Esophagus squamous epithelium (tissue), 5 donors: ENCODE measurements at regions not wholly inside any gene's neighbourhood (a gene's known extent, or its start where the extent isn't known, plus 50 kb on each side); places are given as distances from the start of the nearest gene placed in this dataset.

Experiments used
- DNase-seq: peaks from one replicate; lab custom pipeline; 2025; lab: John Stamatoyannopoulos, UW
- H3K27ac ChIP-seq, 4 donors: fragments of 200-600 bp; sonication (generic); one replicate each; pipeline ENCODE4 v1.5.1; 2016 to 2019; ENCODE audit warnings: mild to moderate bottlenecking in 1 of 4
- H3K27me3 ChIP-seq, 4 donors: fragments of 200-600 bp; sonication (generic); 1 replicate in 3 of 4; 2 replicates in 1 of 4; pipeline versions ENCODE4 v1.5.1 to v1.6.0; 2017 to 2021; ENCODE audit warnings: antibody characterized with exemption in 1 of 4
- H3K36me3 ChIP-seq, 3 donors: fragments of 200-600 bp; sonication (generic); one replicate each; pipeline ENCODE4 v1.5.1; 2016 to 2019
- H3K4me1 ChIP-seq, 3 donors: fragments of 200-600 bp; sonication (generic); one replicate each; pipeline ENCODE4 v1.5.1; 2017 to 2019
- H3K4me3 ChIP-seq, 4 donors: fragments of 200-600 bp; sonication (generic); 1 replicate in 3 of 4; 2 replicates in 1 of 4; pipeline ENCODE4 v1.5.1; 2016 to 2019; ENCODE audit warnings: mild to moderate bottlenecking in 2 of 4, moderate library complexity in 1 of 4
- H3K9me3 ChIP-seq, 3 donors: fragments of 200-600 bp; sonication (generic); one replicate each; pipeline ENCODE4 v1.5.1; 2016 to 2019
- CTCF ChIP-seq, 6 experiments: fragments of 450-650 bp in 4 of 6; fragments of 200-600 bp in 2 of 6; sonication (generic) in 2 of 6; IDR thresholded peaks; one replicate each; pipeline ENCODE4 v1.5.1; 2016 to 2019; ENCODE audit warnings: antibody characterized with exemption in 6 of 6, mild to moderate bottlenecking in 4 of 6, moderate library complexity in 4 of 6
- POLR2A ChIP-seq, 4 donors: fragments of 450-650 bp; IDR thresholded peaks; one replicate each; pipeline ENCODE4 v1.6.1; 2017; ENCODE audit warnings: antibody characterized with exemption in 4 of 4, mild to moderate bottlenecking in 4 of 4, moderate library complexity in 3 of 4
- WGBS, 2 donors: methylation state at CpG; one replicate each; pipeline ENCODE4 v1.1.5; 2018; 5-methylcytosine and 5-hydroxymethylcytosine counted together
- intact Hi-C: fragments of 100-400 bp; cut with DNase I; formaldehyde crosslinking; loops from one replicate; pipeline ENCODE4 v1.15.0; 2022
- donor health status: DM: yes; HTN: yes; CAD: no.

DNA sequence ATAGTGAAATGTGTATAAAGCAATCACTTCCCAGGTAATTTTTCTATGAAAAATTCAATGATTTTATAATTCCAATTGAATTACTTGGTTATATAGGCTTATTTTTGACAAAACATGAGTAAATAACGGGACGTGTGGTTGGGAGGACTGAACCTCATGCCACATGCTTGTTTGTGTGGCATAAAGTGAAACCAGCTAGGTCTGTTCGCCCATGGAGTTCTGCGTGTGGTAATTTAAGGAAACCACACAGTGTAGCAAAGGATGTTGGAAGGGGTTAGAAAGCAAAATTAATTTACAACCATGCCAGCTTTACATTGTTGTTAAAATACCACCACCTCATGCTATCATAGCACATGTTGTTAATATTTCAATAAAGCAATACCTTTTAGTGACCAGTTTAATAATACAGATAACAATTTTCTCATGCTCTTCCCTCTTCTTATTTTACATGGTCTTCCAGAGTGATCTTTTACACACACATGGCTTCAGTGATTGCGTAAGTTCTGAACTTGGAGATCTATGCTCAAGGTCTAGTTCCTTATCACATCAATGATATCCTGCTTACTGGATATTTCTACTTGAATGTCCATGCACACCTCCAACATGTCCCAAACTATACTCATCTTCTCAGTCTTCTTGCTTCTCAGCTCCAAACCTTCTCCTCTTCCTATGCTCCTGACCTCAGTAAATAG lies 156.4 kb upstream of the ITGA4 start:
- WGBS, 2 donors = 71 to 86% methylated on average over 5 of the region's 5 CpGs

GRCh38 chr2:181304011-181304844 lies 153.0 kb upstream of the ITGA4 start:
- Histone ChIP-seq H3K27ac (peak overlapping the region in 1 of 4 donors; percentile 64), H3K4me1 (peaks cover 0 to 8% (median 3%) of the 10 kb centered on the region in 3 donors), H3K27me3 (no peaks in the 10 kb centered on the region), H3K9me3 (no peaks in the 10 kb centered on the region), H3K36me3 (no peaks in the 10 kb centered on the region), H3K4me3 (no peak overlapping the region)
- intact Hi-C loops = no loop called here
- TF ChIP-seq POLR2A (IDR thresholded peaks at IDR 0.05) = no peak
- TF ChIP-seq CTCF (IDR thresholded peaks at IDR 0.05) = no peak
- DNase-seq = no peak
- WGBS, 2 donors = 63 to 64% methylated on average over 5 of the region's 5 CpGs

More for the DNA sequence above, 156.4 kb upstream of the ITGA4 start:
- H3K27me3 ChIP-seq = no peaks in the 10 kb centered on the region
- no peaks in the 10 kb centered on the region for H3K36me3 ChIP-seq
- TF ChIP-seq CTCF (IDR thresholded peaks at IDR 0.05) (no peak), POLR2A (IDR thresholded peaks at IDR 0.05) (no peak)
- no peak overlapping the region for H3K27ac ChIP-seq
- DNase-seq = no peak
- intact Hi-C loops = no loop called here
- H3K4me1 ChIP-seq = peaks cover 0 to 3% (median 2%) of the 10 kb centered on the region in 3 donors
- no peak overlapping the region for H3K4me3 ChIP-seq
- no peaks in the 10 kb centered on the region for H3K9me3 ChIP-seq

- TF ChIP-seq CTCF (IDR thresholded peaks at IDR 0.05) = no peak
- Histone ChIP-seq H3K4me1 (peaks cover 0 to 8% (median 3%) of the 10 kb centered on the region in 3 donors), H3K27me3 (no peaks in the 10 kb centered on the region), H3K36me3 (no peaks in the 10 kb centered on the region), H3K27ac (peak overlapping the region in 3 of 4 donors; percentile 39 to 64 (median 45)), H3K9me3 (no peaks in the 10 kb centered on the region), H3K4me3 (no peak overlapping the region)
- intact Hi-C loops = no loop called here
- WGBS, 2 donors = 43 to 44% methylated on average over 6 of the region's 6 CpGs
- DNase-seq = no peak
These were observed 151.7 kb upstream of the ITGA4 start for GRCh38 chr2:181305301-181306123.

DNA sequence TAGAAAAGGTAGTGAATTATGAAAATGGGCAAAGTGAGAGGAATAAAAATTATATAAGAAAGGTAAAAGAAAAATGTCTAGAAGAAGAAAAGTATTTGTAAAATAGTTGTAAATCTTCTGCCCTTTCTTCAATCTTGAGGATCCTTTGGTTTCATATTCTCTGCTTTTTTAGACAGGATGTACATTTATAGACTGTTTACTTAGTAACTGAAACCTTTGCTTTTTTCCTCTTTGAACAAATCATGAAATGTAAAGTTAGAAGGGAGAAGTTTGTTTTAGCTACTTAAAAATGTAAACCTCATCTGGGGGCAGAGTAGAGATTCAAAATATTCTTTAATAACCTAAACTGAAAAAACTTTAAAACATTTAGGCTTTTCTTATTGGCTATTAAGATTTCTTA lies 150.4 kb upstream of the ITGA4 start:
- Histone ChIP-seq H3K36me3 (no peaks in the 10 kb centered on the region), H3K9me3 (no peaks in the 10 kb centered on the region), H3K27me3 (no peaks in the 10 kb centered on the region), H3K27ac (peak overlapping the region in 3 of 4 donors; percentile 29 to 64 (median 37)), H3K4me3 (no peak overlapping the region), H3K4me1 (peaks cover 0 to 8% (median 3%) of the 10 kb centered on the region in 3 donors)
- no peak for TF ChIP-seq CTCF (IDR thresholded peaks at IDR 0.05)
- TF ChIP-seq POLR2A (IDR thresholded peaks at IDR 0.05) = no peak
- DNase-seq = no peak
- intact Hi-C loops = no loop called here
